H1 (cell line): ENCODE measurements at regions not wholly inside any gene's neighbourhood (a gene's known extent, or its start where the extent isn't known, plus 50 kb on each side); places are given as distances from the start of the nearest gene placed in this dataset.

Source experiments
- CTCF ChIA-PET: fragments of 300-600 bp; sonication (Branson Sonifier 250); formaldehyde crosslinking; loops from one replicate; lab custom pipeline; 2021; ENCODE audit not compliant: partially characterized antibody; lab: Charles Lee
- POLR2A ChIA-PET: fragments of 300-600 bp; sonication (Branson Sonifier 250); formaldehyde crosslinking; loops from one replicate; lab custom pipeline; 2021; ENCODE audit warnings: inconsistent platforms; ENCODE audit not compliant: partially characterized antibody; lab: Charles Lee
- DNase-seq, 2 experiments: peaks; one replicate each; pipeline versions ENCODE4 v3.0.0 to v3.0.0-alpha.2; 2010 to 2022; ENCODE audit warnings: low spot score in 2 of 2, low read depth in 1 of 2, mixed read lengths in 1 of 2
- FAIRE-seq: peaks from 2 replicates; lab custom pipeline; 2011; peaks lifted over from hg19 to GRCh38; lab: Jason Lieb, UNC
- H2AFZ ChIP-seq: 2 replicates; pipeline ENCODE4 v1.8.1; 2012; ENCODE audit warnings: low read length, inconsistent platforms
- H2AK5ac ChIP-seq: 2 replicates; pipeline ENCODE4 v1.6.1; 2013; ENCODE audit warnings: low read depth, low read length
- H2BK120ac ChIP-seq: replicated peaks from 2 replicates; pipeline ENCODE3; 2013; ENCODE audit warnings: low read depth, low read length, inconsistent platforms
- H2BK12ac ChIP-seq: 2 replicates; pipeline ENCODE4 v1.6.1; 2013; ENCODE audit warnings: low read depth, low read length
- H2BK15ac ChIP-seq: 2 replicates; pipeline ENCODE4 v1.6.1; 2013; ENCODE audit warnings: low read length
- H2BK20ac ChIP-seq: 2 replicates; pipeline ENCODE4 v1.6.1; 2013; ENCODE audit warnings: low read length
- H2BK5ac ChIP-seq: 2 replicates; pipeline ENCODE4 v1.6.1; 2013; ENCODE audit warnings: low read depth, low read length
- H3K14ac ChIP-seq: 2 replicates; pipeline ENCODE4 v1.6.1; 2013; ENCODE audit warnings: inconsistent platforms; ENCODE audit not compliant: insufficient read length
- H3K18ac ChIP-seq: 2 replicates; pipeline ENCODE4 v1.6.1; 2013; ENCODE audit warnings: low read length; ENCODE audit errors: extremely low read depth
- H3K23ac ChIP-seq: 2 replicates; pipeline ENCODE4 v1.6.1; 2013; ENCODE audit warnings: inconsistent platforms; ENCODE audit not compliant: insufficient read length
- H3K23me2 ChIP-seq: 2 replicates; pipeline ENCODE4 v1.6.1; 2013; ENCODE audit warnings: low read depth, low read length
- H3K27ac ChIP-seq: 2 replicates; pipeline ENCODE4 v1.6.1; 2011; ENCODE audit warnings: low read depth, low read length, inconsistent platforms
- H3K27me3 ChIP-seq, 4 experiments: replicated peaks in 1 of 4; 1 replicate in 1 of 4; 2 replicates in 3 of 4; pipeline versions ENCODE4 v1.6.1 to v1.8.1; 2011 to 2013; ENCODE audit warnings: low read length in 3 of 4, mild to moderate bottlenecking in 3 of 4, inconsistent platforms in 2 of 4, mixed read lengths in 2 of 4, moderate library complexity in 1 of 4; ENCODE audit not compliant: control insufficient read depth in 3 of 4, insufficient read depth in 3 of 4; ENCODE audit errors: extremely low read depth in 1 of 4
- H3K36me3 ChIP-seq, 4 experiments: 2 replicates each; pipeline versions ENCODE4 v1.6.1 to v1.8.1; 2011 to 2013; ENCODE audit warnings: mild to moderate bottlenecking in 4 of 4, low read length in 3 of 4, moderate library complexity in 2 of 4, control low read depth in 1 of 4, inconsistent platforms in 1 of 4; ENCODE audit not compliant: insufficient read depth in 4 of 4, control insufficient read depth in 2 of 4
- H3K4ac ChIP-seq: replicated peaks from 2 replicates; pipeline ENCODE3; 2013; ENCODE audit warnings: low read length, low read depth, mixed read lengths, inconsistent platforms; ENCODE audit not compliant: insufficient read length
- H3K4me1 ChIP-seq, 4 experiments: replicated peaks in 1 of 4; 1 replicate in 1 of 4; 2 replicates in 3 of 4; pipeline versions ENCODE4 v1.6.1 to v1.8.1; 2011 to 2013; ENCODE audit warnings: low read length in 3 of 4, inconsistent platforms in 2 of 4, mixed read lengths in 1 of 4; ENCODE audit not compliant: insufficient read depth in 4 of 4, control insufficient read depth in 3 of 4
- H3K4me2 ChIP-seq, 2 experiments: 2 replicates each; pipeline versions ENCODE4 v1.6.1 to v1.8.1; 2011 to 2013; ENCODE audit warnings: low read depth in 2 of 2, low read length in 2 of 2, control low read depth in 1 of 2, inconsistent platforms in 1 of 2, mild to moderate bottlenecking in 1 of 2; ENCODE audit not compliant: insufficient read depth in 1 of 2
- H3K4me3 ChIP-seq, 4 experiments: fragments of 200-600, 300-600 bp in 1 of 4; sonication (generic), shearing (Covaris generic), sonication (Bioruptor Twin) in 1 of 4; 2 replicates each; pipeline versions ENCODE4 v1.5.1 to v1.8.1; 2011 to 2016; ENCODE audit warnings: low read length in 4 of 4, low read depth in 3 of 4, control low read depth in 2 of 4, inconsistent platforms in 2 of 4, mild to moderate bottlenecking in 2 of 4, mixed read lengths in 1 of 4, moderate library complexity in 1 of 4; ENCODE audit not compliant: insufficient read depth in 2 of 4; ENCODE audit errors: extremely low read depth in 1 of 4
- H3K56ac ChIP-seq: replicated peaks from 2 replicates; pipeline ENCODE3; 2013; ENCODE audit warnings: low read depth, mild to moderate bottlenecking, mixed read lengths, low read length, inconsistent platforms; ENCODE audit not compliant: insufficient read length
- H3K79me1 ChIP-seq: 2 replicates; pipeline ENCODE4 v1.6.1; 2013; ENCODE audit warnings: low read depth, low read length, control low read depth
- H3K79me2 ChIP-seq, 2 experiments: 2 replicates each; pipeline versions ENCODE4 v1.6.1 to v1.8.1; 2012 to 2013; ENCODE audit warnings: low read length in 2 of 2, mild to moderate bottlenecking in 2 of 2, inconsistent platforms in 1 of 2; ENCODE audit not compliant: insufficient read depth in 2 of 2, control insufficient read depth in 1 of 2
- H3K9ac ChIP-seq, 4 experiments: replicated peaks in 1 of 4; 1 replicate in 1 of 4; 2 replicates in 3 of 4; pipeline versions ENCODE4 v1.6.1 to v1.8.1; 2011 to 2013; ENCODE audit warnings: low read depth in 3 of 4, low read length in 3 of 4, control low read depth in 2 of 4, mild to moderate bottlenecking in 2 of 4, moderate library complexity in 2 of 4, inconsistent platforms in 1 of 4; ENCODE audit errors: extremely low read depth in 1 of 4
- H3K9me3 ChIP-seq, 2 experiments: 2 replicates each; pipeline versions ENCODE4 v1.6.1 to v1.8.1; 2012 to 2013; ENCODE audit warnings: mild to moderate bottlenecking in 2 of 2, moderate library complexity in 2 of 2, control low read depth in 1 of 2, inconsistent platforms in 1 of 2, low read depth in 1 of 2, low read length in 1 of 2, mixed read lengths in 1 of 2; ENCODE audit not compliant: insufficient read depth in 2 of 2
- H4K20me1 ChIP-seq, 2 experiments: replicated peaks in 1 of 2; 2 replicates each; pipeline versions ENCODE3 to v1.8.1; 2011 to 2013; ENCODE audit warnings: inconsistent platforms in 2 of 2, low read length in 2 of 2, mild to moderate bottlenecking in 1 of 2; ENCODE audit not compliant: insufficient read depth in 2 of 2, control insufficient read depth in 1 of 2
- H4K5ac ChIP-seq: 2 replicates; pipeline ENCODE4 v1.6.1; 2013; ENCODE audit warnings: low read length, low read depth, mixed read lengths, inconsistent platforms; ENCODE audit not compliant: insufficient read length
- H4K8ac ChIP-seq: 2 replicates; pipeline ENCODE4 v1.8.0; 2013; ENCODE audit warnings: mild to moderate bottlenecking, moderate library complexity, low read length, inconsistent platforms; ENCODE audit not compliant: insufficient read depth; ENCODE audit errors: extremely low read depth
- H4K91ac ChIP-seq: replicated peaks from 2 replicates; pipeline ENCODE3; 2013; ENCODE audit warnings: low read length, mixed read lengths, inconsistent platforms; ENCODE audit not compliant: insufficient read length
- KDM1A ChIP-seq: fragments of 200-600, 300-600 bp; sonication (generic); IDR thresholded peaks from 2 replicates; pipeline ENCODE4 v1.7.1; 2016; ENCODE audit warnings: mild to moderate bottlenecking, low read length, borderline replicate concordance
- SRF ChIP-seq: IDR thresholded peaks from 2 replicates; pipeline ENCODE4 v1.6.1; 2011; ENCODE audit warnings: mild to moderate bottlenecking, low read depth, low read length, moderate library complexity
- TCF12 ChIP-seq: IDR thresholded peaks from 2 replicates; pipeline ENCODE4 v1.6.1; 2011; ENCODE audit warnings: low read depth, mild to moderate bottlenecking, low read length
- WGBS, 2 experiments: shearing (Covaris generic) in 1 of 2; methylation state at CpG; one replicate each; pipeline versions ENCODE4 v1.1.6 to v1.1.7; 2013 to 2015; ENCODE audit warnings: low lambda C conversion rate in 2 of 2, mixed read lengths in 2 of 2, inconsistent platforms in 1 of 2, low coverage in 1 of 2, missing lambda C conversion rate in 1 of 2; ENCODE audit not compliant: insufficient replicate concordance in 2 of 2, insufficient coverage in 1 of 2, insufficient read length in 1 of 2; ENCODE audit errors: extremely low coverage in 1 of 2, missing lambda C conversion rate in 1 of 2; 5-methylcytosine and 5-hydroxymethylcytosine counted together
- TF ChIP-seq, protein P1 (sequence below): IDR thresholded peaks from 2 replicates; pipeline ENCODE4 v1.6.1; 2012; ENCODE audit warnings: inconsistent platforms

DNA sequence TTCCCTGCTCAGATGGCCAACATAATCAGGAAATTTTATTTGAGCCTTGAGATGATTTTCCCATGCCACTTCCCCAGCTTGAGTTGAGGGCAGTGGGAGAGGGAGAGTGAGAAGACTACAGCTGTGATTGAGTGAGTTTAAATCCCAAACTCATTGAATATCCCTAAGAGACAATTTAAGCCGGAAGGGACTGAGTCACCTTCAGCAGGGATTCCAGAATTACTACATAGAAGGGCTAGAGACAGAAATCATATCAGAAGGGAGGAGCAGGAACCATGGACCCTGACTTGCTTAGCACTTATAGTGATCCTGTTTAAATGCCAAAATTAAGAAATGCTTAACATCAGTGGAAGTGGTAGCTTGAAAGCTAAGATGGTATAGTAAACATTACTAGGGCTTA lies 312.2 kb upstream of the SLCO3A1 start:
- 92% methylated on average over 1 of the region's 1 CpG; no CpG with 5 or more reads in 1 of the 2 experiments for WGBS, 2 experiments
- ChIA-PET POLR2A (no interaction called here), CTCF (no interaction called here)
- Histone ChIP-seq H3K56ac (no peak overlapping the region), H2BK15ac (no peak overlapping the region), H3K27ac (no peak overlapping the region), H4K20me1 (no peaks in the 10 kb centered on the region), H3K4me1 (no peaks in the 10 kb centered on the region), H4K91ac (no peak overlapping the region), H3K14ac (no peak overlapping the region), H3K23ac (no peak overlapping the region), H3K4ac (no peak overlapping the region), H2AK5ac (no peak overlapping the region), H4K8ac (no peak overlapping the region), H2BK12ac (no peak overlapping the region), H3K9me3 (no peaks in the 10 kb centered on the region), H3K4me2 (no peak overlapping the region), H3K27me3 (no peaks in the 10 kb centered on the region), H3K18ac (no peak overlapping the region), H3K79me1 (no peaks in the 10 kb centered on the region), H3K9ac (no peak overlapping the region), H3K36me3 (no peaks in the 10 kb centered on the region), H2BK5ac (no peak overlapping the region), H3K79me2 (no peaks in the 10 kb centered on the region), H4K5ac (no peak overlapping the region), H3K23me2 (no peaks in the 10 kb centered on the region), H2AFZ (no peak overlapping the region; the same call in 1 of the 2 replicates), H3K4me3 (no peak overlapping the region), H2BK120ac (no peak overlapping the region), H2BK20ac (no peak overlapping the region)
- FAIRE-seq (no peak), DNase-seq (no peak)
- TF ChIP-seq SRF = no peak
- TF ChIP-seq TCF12 = no peak
- TF ChIP-seq KDM1A = no peak
- TF ChIP-seq, protein P1, sequence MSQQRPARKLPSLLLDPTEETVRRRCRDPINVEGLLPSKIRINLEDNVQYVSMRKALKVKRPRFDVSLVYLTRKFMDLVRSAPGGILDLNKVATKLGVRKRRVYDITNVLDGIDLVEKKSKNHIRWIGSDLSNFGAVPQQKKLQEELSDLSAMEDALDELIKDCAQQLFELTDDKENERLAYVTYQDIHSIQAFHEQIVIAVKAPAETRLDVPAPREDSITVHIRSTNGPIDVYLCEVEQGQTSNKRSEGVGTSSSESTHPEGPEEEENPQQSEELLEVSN = no peak
